Right atrium auricular region (tissue), 2 donors: ENCODE measurements at regions not wholly inside any gene's neighbourhood (a gene's known extent, or its start where the extent isn't known, plus 50 kb on each side); places are given as distances from the start of the nearest gene placed in this dataset.

Source experiments
- DNase-seq: peaks from one replicate; pipeline ENCODE4 v3.0.0-alpha.2; 2019; ENCODE audit warnings: low spot score
- H3K27ac ChIP-seq, 2 donors: fragments of 200-600 bp; sonication (generic); 1 replicate in 1 of 2; 2 replicates in 1 of 2; pipeline ENCODE4 v1.5.1; 2016 to 2019
- H3K27me3 ChIP-seq, 2 donors: fragments of 200-600 bp; sonication (generic); one replicate each; pipeline versions ENCODE4 v1.5.1 to v1.6.0; 2017 to 2019
- H3K36me3 ChIP-seq: fragments of 200-600 bp; sonication (generic); one replicate; pipeline ENCODE4 v1.5.1; 2016
- H3K4me1 ChIP-seq, 2 donors: fragments of 200-600 bp; sonication (generic); one replicate each; pipeline versions ENCODE4 v1.5.1 to v1.6.0; 2017 to 2019
- H3K4me3 ChIP-seq, 2 donors: fragments of 200-600 bp; sonication (generic); 1 replicate in 1 of 2; 2 replicates in 1 of 2; pipeline ENCODE4 v1.5.1; 2017 to 2019; ENCODE audit warnings: mild to moderate bottlenecking in 1 of 2, moderate library complexity in 1 of 2
- H3K9me3 ChIP-seq, 2 donors: fragments of 200-600 bp; sonication (generic); one replicate each; pipeline ENCODE4 v1.5.1; 2019
- TF ChIP-seq, protein P1 (sequence below), 2 donors: fragments of 200-600 bp; sonication (generic); IDR thresholded peaks; one replicate each; pipeline ENCODE4 v1.5.1; 2019; ENCODE audit warnings: antibody characterized with exemption in 2 of 2

DNA sequence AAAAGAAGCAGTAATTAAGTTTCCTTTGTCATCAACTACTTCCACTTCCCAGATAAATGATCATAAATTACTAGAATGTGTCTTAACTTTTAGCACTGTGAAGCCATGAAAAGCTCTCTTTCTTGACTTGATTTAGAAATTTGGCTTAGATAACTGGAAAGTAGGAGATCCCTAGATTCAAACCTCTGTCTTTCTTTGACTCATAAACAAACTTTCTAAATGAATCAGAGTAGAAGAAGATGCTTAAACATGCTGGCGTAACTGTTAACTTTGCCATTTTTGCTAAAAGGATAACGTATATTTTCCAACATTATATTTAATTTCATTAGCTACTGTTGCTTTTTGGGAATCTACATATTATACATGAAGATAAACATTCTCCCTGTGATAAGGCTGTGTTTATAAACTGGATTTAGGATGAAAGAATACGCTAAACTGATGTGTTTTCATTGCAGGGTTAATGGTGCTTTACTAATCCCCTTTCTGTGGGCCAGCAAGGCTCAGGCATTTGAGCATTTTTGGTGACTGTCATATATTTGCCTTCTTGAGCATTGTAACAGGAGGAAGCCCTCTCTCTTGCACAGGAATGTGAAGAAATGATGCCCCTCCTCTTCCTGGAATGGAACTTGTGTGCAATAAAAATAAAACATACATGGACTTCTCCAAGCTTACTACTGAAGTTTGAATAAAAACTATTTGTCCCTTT, 301.4 kb downstream of the BMP4 start:
- Histone ChIP-seq H3K4me3 (no peak overlapping the region), H3K4me1 (no peaks in the 10 kb centered on the region), H3K36me3 (no peaks in the 10 kb centered on the region), H3K27me3 (no peaks in the 10 kb centered on the region), H3K9me3 (no peaks in the 10 kb centered on the region), H3K27ac (no peak overlapping the region)
- no peak for DNase-seq
- TF ChIP-seq, protein P1, sequence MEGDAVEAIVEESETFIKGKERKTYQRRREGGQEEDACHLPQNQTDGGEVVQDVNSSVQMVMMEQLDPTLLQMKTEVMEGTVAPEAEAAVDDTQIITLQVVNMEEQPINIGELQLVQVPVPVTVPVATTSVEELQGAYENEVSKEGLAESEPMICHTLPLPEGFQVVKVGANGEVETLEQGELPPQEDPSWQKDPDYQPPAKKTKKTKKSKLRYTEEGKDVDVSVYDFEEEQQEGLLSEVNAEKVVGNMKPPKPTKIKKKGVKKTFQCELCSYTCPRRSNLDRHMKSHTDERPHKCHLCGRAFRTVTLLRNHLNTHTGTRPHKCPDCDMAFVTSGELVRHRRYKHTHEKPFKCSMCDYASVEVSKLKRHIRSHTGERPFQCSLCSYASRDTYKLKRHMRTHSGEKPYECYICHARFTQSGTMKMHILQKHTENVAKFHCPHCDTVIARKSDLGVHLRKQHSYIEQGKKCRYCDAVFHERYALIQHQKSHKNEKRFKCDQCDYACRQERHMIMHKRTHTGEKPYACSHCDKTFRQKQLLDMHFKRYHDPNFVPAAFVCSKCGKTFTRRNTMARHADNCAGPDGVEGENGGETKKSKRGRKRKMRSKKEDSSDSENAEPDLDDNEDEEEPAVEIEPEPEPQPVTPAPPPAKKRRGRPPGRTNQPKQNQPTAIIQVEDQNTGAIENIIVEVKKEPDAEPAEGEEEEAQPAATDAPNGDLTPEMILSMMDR (IDR thresholded peaks at IDR 0.05), result no peak

DNA sequence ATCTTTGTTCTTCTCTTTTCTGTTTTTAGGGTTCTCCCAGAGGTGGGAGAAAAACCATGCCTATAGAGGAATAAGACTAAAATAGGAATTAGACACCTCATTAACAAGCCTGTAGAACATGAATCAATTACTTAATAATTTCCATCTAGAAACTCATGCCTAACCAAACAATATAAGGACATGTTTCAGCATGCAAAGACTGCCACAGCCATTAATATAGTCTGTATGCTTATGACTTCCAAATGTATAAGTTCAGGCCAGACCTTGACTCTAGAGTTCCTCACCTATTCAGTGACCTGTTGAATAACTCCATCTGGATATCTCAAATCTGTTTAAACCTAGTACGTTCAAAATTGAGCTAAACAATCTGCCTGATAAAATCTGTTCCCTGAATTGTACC, 304.6 kb downstream of the BMP4 start:
- Histone ChIP-seq H3K36me3 (no peaks in the 10 kb centered on the region), H3K27me3 (no peaks in the 10 kb centered on the region), H3K4me1 (no peaks in the 10 kb centered on the region), H3K4me3 (no peak overlapping the region), H3K9me3 (no peaks in the 10 kb centered on the region), H3K27ac (no peak overlapping the region)
- no peak for DNase-seq
- TF ChIP-seq, protein P1 (IDR thresholded peaks at IDR 0.05), result no peak

DNA sequence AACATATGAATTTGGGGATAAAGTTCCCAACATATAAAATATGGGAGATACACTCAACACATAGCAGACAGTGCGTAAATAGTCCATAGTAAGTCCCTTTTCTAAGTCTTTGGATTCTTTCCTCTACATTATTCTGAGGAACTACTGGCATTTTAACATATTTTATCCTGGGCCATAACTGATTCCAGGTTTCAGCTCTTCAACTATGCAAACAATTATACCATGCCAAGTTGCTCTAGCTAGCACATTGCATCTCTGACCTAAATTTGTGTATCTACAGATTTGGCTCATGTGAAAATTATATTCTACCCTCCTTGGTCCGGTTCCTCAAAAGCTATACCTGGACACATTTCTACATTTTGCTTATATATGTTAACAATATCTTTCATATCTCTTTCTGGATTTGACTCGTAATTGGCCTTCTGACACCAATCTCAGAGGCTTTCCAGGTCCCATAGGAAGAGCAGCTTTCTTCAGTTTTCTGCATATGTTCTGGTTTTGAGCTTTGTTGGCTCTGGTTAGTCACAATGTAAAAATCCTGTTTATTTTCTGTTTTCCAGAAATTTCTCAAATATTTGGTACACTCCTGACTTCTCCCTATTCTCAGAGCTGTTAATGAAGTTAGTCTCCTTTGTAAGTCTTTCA, 305.4 kb downstream of the BMP4 start:
- no peaks in the 10 kb centered on the region for H3K9me3 ChIP-seq
- H3K27me3 ChIP-seq, result no peaks in the 10 kb centered on the region
- no peak overlapping the region for H3K4me3 ChIP-seq
- TF ChIP-seq, protein P1 (IDR thresholded peaks at IDR 0.05), result no peak
- DNase-seq, result no peak
- H3K36me3 ChIP-seq, result no peaks in the 10 kb centered on the region
- no peaks in the 10 kb centered on the region for H3K4me1 ChIP-seq
- no peak overlapping the region for H3K27ac ChIP-seq

DNA sequence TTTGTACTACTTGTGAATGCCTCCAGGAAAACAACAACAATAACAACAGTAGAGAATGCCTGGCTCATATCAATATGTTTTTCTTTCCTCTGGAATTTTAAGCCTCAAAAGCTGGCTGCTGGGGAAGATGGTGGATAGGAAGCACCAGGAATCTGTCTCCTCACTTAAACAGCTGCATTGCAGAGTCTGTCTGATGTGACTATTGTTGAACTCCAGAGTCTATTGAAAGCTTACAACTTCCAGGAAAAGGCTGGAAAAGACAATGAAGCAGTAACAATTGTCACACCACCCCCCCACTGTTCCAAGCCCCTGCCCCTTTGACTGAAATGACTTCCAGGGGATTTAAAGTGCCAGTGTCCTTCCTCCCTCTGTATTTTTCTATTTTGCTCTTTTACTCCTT, 309.7 kb downstream of the BMP4 start:
- Histone ChIP-seq H3K9me3 (no peaks in the 10 kb centered on the region), H3K27me3 (no peaks in the 10 kb centered on the region), H3K4me3 (no peak overlapping the region), H3K27ac (no peak overlapping the region), H3K4me1 (no peaks in the 10 kb centered on the region), H3K36me3 (no peaks in the 10 kb centered on the region)
- TF ChIP-seq, protein P1 (IDR thresholded peaks at IDR 0.05), result no peak
- DNase-seq, result no peak

DNA sequence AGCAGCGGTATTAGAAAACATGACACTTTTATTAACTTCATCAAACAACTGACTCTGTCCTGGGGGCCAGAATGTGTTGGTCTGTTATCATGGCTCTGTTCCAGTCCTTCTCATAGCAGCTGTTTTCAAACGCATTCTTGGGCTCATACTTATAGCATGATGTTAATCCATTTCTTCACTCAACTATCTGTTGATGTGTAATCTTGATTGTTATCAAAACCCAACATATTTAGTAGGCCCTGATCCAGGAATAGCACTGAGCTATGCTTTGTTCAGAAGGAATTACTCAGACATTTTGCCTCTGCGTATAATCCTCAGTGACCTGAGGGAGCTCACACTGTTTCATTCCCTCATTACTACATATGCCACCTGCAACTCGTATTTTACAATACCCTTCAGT, 315.9 kb downstream of the BMP4 start:
- H3K36me3 ChIP-seq, result no peaks in the 10 kb centered on the region
- no peak overlapping the region for H3K4me3 ChIP-seq
- H3K27me3 ChIP-seq, result no peaks in the 10 kb centered on the region
- no peaks in the 10 kb centered on the region for H3K9me3 ChIP-seq
- TF ChIP-seq, protein P1 (IDR thresholded peaks at IDR 0.05), result no peak
- no peaks in the 10 kb centered on the region for H3K4me1 ChIP-seq
- no peak overlapping the region for H3K27ac ChIP-seq
- DNase-seq, result no peak
